ENCODE measurements at regions not wholly inside any gene's neighbourhood (a gene's known extent, or its start where the extent isn't known, plus 50 kb on each side); places are given as distances from the start of the nearest gene placed in this dataset.
"Not testable (repeated sequence)": the region's sequence is repeated elsewhere in the genome, so short reads cannot be mapped to it uniquely, and the experiment has no call there.

- no peak for DNase-seq
Measured at GRCh38 chr10:9911488-9911887, 1106.2 kb upstream of the CELF2 start.

GRCh38 chr10:9913876-9914514 is 1103.7 kb upstream of the CELF2 start:
- DNase-seq, result no peak

GRCh38 chr10:9921544-9921943 is 1096.1 kb upstream of the CELF2 start:
- no peak for DNase-seq

- no peak for DNase-seq
Measured at GRCh38 chr10:9922126-9922870, 1095.4 kb upstream of the CELF2 start.

- no peak for DNase-seq
Measured at GRCh38 chr10:9926003-9926402, 1091.7 kb upstream of the CELF2 start.

- no peak for DNase-seq
Measured at GRCh38 chr10:9926881-9927280, 1090.8 kb upstream of the CELF2 start.

- DNase-seq, result no peak
Measured at GRCh38 chr10:9939716-9940115, 1078.0 kb upstream of the CELF2 start.

GRCh38 chr10:9944690-9945089 is 1073.0 kb upstream of the CELF2 start:
- no peak for DNase-seq

GRCh38 chr10:9950070-9950469 is 1067.6 kb upstream of the CELF2 start:
- DNase-seq, result no peak

GRCh38 chr10:9951481-9952257 is 1066.0 kb upstream of the CELF2 start:
- DNase-seq, result no peak

- no peak for DNase-seq
Measured at GRCh38 chr10:9957351-9957750, 1060.3 kb upstream of the CELF2 start.

GRCh38 chr10:9957876-9958275 is 1059.8 kb upstream of the CELF2 start:
- not testable (repeated sequence) for DNase-seq

- DNase-seq, result no peak
Measured at GRCh38 chr10:9965341-9965740, 1052.3 kb upstream of the CELF2 start.

GRCh38 chr10:9986786-9987185 is 1030.9 kb upstream of the CELF2 start:
- no peak for DNase-seq

- no peak for DNase-seq
Measured at GRCh38 chr10:9987197-9987596, 1030.5 kb upstream of the CELF2 start.

- no peak for DNase-seq
Measured at GRCh38 chr10:9992661-9993060, 1025.0 kb upstream of the CELF2 start.

GRCh38 chr10:9994131-9994530 is 1023.5 kb upstream of the CELF2 start:
- DNase-seq, result no peak

- no peak for DNase-seq
Measured at GRCh38 chr10:9999627-10000026, 1018.0 kb upstream of the CELF2 start.

GRCh38 chr10:10007957-10008356 is 1009.7 kb upstream of the CELF2 start:
- DNase-seq, result no peak

GRCh38 chr10:10010397-10010796 is 1007.3 kb upstream of the CELF2 start:
- no peak for DNase-seq

GRCh38 chr10:10014846-10015245 is 1002.8 kb upstream of the CELF2 start:
- no peak for DNase-seq

GRCh38 chr10:10017716-10018115 is 1000.0 kb upstream of the CELF2 start:
- no peak for DNase-seq

- no peak for DNase-seq
Measured at GRCh38 chr10:10020945-10021344, 996.7 kb upstream of the CELF2 start.

GRCh38 chr10:10032991-10033390 is 984.7 kb upstream of the CELF2 start:
- DNase-seq, result no peak

All from SW 1271 (cell line).